LNCaP clone FGC (cell line): ENCODE measurements at regions not wholly inside any gene's neighbourhood (a gene's known extent, or its start where the extent isn't known, plus 50 kb on each side); places are given as distances from the start of the nearest gene placed in this dataset.
"Not testable (repeated sequence)": the region's sequence is repeated elsewhere in the genome, so short reads cannot be mapped to it uniquely, and the experiment has no call there.

Source experiments
- DNase-seq: peaks from one replicate; pipeline ENCODE4 v3.0.0-alpha.2; 2011; ENCODE audit warnings: low read depth
- H3K4me3 ChIP-seq: 2 replicates; pipeline ENCODE4 v1.5.1; 2011; ENCODE audit warnings: mild to moderate bottlenecking, low read depth, low read length, control low read depth
- CTCF ChIP-seq: IDR thresholded peaks from 2 replicates; pipeline ENCODE4 v1.5.1; 2012; ENCODE audit warnings: mild to moderate bottlenecking; ENCODE audit not compliant: control insufficient read depth, insufficient read depth; ENCODE audit errors: extremely low read depth

DNA sequence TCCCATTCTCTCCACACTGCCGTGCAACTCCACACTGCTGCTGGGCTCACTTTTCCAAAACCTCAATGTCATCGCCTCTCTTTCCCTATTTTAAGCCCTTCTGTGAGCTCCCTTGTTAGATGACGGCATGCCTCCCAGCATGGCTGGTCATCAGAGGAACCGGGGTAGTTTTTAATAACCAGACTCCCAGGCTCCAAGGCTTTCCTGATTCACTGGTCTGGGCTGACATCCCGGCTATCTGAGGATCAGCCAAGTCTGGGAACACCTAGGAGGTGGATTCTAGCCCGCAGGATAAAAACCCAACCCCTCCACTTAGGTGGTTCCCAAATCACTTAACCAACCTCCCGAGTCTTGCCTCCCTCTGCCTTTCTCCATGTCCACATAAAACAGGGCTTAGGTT lies 295.4 kb upstream of the FZD8 start:
- no peak overlapping the region for H3K4me3 ChIP-seq
- TF ChIP-seq CTCF = no peak
- no peak for DNase-seq

- DNase-seq = no peak
- TF ChIP-seq CTCF = no peak
- no peak overlapping the region for H3K4me3 ChIP-seq
These were observed 292.5 kb upstream of the FZD8 start for GRCh38 chr10:35934642-35934995.

GRCh38 chr10:35933940-35934641 lies 292.0 kb upstream of the FZD8 start:
- no peak for DNase-seq
- no peak for TF ChIP-seq CTCF
- H3K4me3 ChIP-seq = no peak overlapping the region

- no peak for DNase-seq
- H3K4me3 ChIP-seq = no peak overlapping the region
- TF ChIP-seq CTCF = no peak
These were observed 291.4 kb upstream of the FZD8 start for GRCh38 chr10:35933491-35933890.

GRCh38 chr10:35929962-35930361 lies 287.9 kb upstream of the FZD8 start:
- not testable (repeated sequence) for H3K4me3 ChIP-seq, DNase-seq

- no peak overlapping the region for H3K4me3 ChIP-seq
- DNase-seq = no peak
- no peak for TF ChIP-seq CTCF
These were observed 286.7 kb upstream of the FZD8 start for GRCh38 chr10:35928748-35929147.

DNA sequence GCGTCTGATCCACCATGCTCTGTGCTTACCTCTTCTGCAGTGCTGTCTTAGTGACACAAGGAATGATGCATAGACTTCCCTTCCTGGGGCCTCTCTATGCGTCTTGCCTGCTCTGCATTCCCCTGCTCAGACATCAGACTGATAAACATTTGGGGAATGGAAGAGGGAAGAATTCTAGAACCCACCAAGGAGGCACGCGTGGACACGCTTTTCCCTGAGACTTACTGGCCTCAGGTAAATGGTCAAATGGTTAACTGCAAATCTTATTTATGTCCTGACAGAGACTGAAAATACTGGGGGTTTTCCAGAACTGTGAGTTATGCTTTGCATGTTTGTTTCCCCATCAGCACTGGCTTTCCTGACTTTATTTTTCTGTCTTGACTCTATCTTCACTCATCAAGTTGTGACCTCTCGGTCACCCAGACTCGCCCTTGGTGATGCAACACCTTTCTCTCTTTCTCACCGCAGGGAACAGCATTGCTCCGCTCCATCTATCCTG lies 285.9 kb upstream of the FZD8 start:
- H3K4me3 ChIP-seq = no peak overlapping the region
- DNase-seq = no peak
- no peak for TF ChIP-seq CTCF
